Lower leg skin (tissue), 3 donors: ENCODE measurements at regions not wholly inside any gene's neighbourhood (a gene's known extent, or its start where the extent isn't known, plus 50 kb on each side); places are given as distances from the start of the nearest gene placed in this dataset.

ENCODE experiments used
- POLR2A ChIP-seq, 2 donors: fragments of 450-650 bp; IDR thresholded peaks; one replicate each; pipeline ENCODE4 v1.6.1; 2016 to 2017; ENCODE audit warnings: antibody characterized with exemption in 2 of 2, mild to moderate bottlenecking in 1 of 2, moderate library complexity in 1 of 2
- TF ChIP-seq, protein P1 (sequence below), 3 donors: fragments of 450-650 bp; IDR thresholded peaks; one replicate each; pipeline ENCODE4 v1.5.1; 2016; ENCODE audit warnings: antibody characterized with exemption in 3 of 3, mild to moderate bottlenecking in 3 of 3, moderate library complexity in 2 of 3

DNA sequence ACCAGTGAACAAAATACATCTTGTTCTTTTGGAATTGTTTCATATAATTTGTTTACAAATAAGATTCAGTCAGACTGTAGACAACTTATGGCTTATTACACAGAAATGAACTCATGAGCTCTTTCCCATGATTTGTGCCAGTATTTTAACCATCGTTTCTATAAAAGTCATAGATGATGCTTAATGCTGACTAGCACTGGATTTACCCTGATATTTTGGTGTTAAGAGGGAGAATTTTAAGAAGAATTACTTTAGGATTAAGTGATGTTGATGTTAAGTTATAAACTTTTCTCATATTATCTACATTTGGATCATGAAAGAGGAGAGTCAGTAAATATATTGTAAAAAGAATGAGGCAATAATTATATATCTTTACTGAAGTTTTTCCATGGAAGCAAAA, 162.7 kb downstream of the POSTN start:
- TF ChIP-seq, protein P1, sequence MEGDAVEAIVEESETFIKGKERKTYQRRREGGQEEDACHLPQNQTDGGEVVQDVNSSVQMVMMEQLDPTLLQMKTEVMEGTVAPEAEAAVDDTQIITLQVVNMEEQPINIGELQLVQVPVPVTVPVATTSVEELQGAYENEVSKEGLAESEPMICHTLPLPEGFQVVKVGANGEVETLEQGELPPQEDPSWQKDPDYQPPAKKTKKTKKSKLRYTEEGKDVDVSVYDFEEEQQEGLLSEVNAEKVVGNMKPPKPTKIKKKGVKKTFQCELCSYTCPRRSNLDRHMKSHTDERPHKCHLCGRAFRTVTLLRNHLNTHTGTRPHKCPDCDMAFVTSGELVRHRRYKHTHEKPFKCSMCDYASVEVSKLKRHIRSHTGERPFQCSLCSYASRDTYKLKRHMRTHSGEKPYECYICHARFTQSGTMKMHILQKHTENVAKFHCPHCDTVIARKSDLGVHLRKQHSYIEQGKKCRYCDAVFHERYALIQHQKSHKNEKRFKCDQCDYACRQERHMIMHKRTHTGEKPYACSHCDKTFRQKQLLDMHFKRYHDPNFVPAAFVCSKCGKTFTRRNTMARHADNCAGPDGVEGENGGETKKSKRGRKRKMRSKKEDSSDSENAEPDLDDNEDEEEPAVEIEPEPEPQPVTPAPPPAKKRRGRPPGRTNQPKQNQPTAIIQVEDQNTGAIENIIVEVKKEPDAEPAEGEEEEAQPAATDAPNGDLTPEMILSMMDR (IDR thresholded peaks at IDR 0.05): no peak
- no peak for TF ChIP-seq POLR2A (IDR thresholded peaks at IDR 0.05)
